Left lung (tissue), 4 donors: ENCODE measurements at regions not wholly inside any gene's neighbourhood (a gene's known extent, or its start where the extent isn't known, plus 50 kb on each side); places are given as distances from the start of the nearest gene placed in this dataset.

Experiments
- ATAC-seq: fragments of 200-7000 bp; cut with Tn5 transposase; one replicate; pipeline ENCODE4 v1.9.1; 2020; ENCODE audit warnings: moderate library complexity
- DNase-seq, 4 donors: peaks; one replicate each; pipeline ENCODE4 v3.0.0-alpha.2; 2013 to 2020
- H3K27ac ChIP-seq, 2 donors: fragments of 200-600 bp; sonication (generic) in 1 of 2; one replicate each; pipeline versions ENCODE4 v1.5.0 to v1.8.0; 2020 to 2021
- H3K27me3 ChIP-seq, 2 donors: fragments of 200-600 bp; sonication (generic) in 1 of 2; one replicate each; pipeline versions ENCODE4 v1.5.0 to v1.8.0; 2020 to 2021
- H3K36me3 ChIP-seq, 2 donors: fragments of 200-600 bp; sonication (generic) in 1 of 2; one replicate each; pipeline versions ENCODE4 v1.5.0 to v1.8.0; 2020 to 2021
- H3K4me1 ChIP-seq, 2 donors: fragments of 200-600 bp; one replicate each; pipeline ENCODE4 v1.8.0; 2021
- H3K4me3 ChIP-seq, 2 donors: fragments of 200-600 bp; sonication (generic) in 1 of 2; one replicate each; pipeline versions ENCODE4 v1.5.0 to v1.8.0; 2020 to 2021; ENCODE audit warnings: mild to moderate bottlenecking in 1 of 2
- H3K9me3 ChIP-seq, 2 donors: fragments of 200-600 bp; sonication (generic) in 1 of 2; one replicate each; pipeline versions ENCODE4 v1.5.0 to v1.8.0; 2020 to 2021
- CTCF ChIP-seq, 2 donors: fragments of 200-600 bp; sonication (generic) in 1 of 2; IDR thresholded peaks; one replicate each; pipeline versions ENCODE4 v1.5.0 to v1.8.0; 2021; ENCODE audit warnings: antibody characterized with exemption in 2 of 2
- intact Hi-C, 2 donors: fragments of 100-400 bp; cut with DNase I; formaldehyde crosslinking; loops; one replicate each; pipeline versions ENCODE4 v1.11.2 to v1.14.2; 2022
- donor health status: DM: no; HTN: yes; CAD: no.
- donor health status: DM: no; HTN: no; CAD: no.

DNA sequence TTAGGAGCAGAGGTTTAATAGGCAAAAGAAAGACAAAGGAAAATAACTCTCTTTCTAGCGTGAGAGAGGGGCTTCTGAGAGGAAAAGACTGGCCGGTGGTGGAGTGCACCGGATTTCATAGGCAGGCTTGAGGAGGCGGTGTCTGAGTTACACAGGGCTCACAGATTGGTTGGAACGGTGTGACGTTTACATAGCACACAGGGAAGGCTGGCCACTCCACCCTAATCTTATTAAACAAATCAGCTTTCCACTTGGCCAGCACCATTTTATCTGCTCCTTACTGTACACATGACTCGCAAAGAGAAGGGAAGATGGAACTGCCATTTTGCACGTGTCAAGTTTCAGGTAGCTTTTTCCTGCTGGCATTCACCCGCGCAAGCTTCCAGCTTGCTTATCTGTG lies 587.7 kb downstream of the RPL10L start:
- ATAC-seq (no peak), DNase-seq (no peak)
- no peak overlapping the region for H3K27ac ChIP-seq
- peaks cover 0 to 2% of the 10 kb centered on the region in 2 donors for H3K9me3 ChIP-seq
- no peak overlapping the region for H3K4me3 ChIP-seq
- H3K4me1 ChIP-seq, result no peaks in the 10 kb centered on the region
- no peak for TF ChIP-seq CTCF (IDR thresholded peaks at IDR 0.05)
- intact Hi-C loops, result no loop called here
- no peaks in the 10 kb centered on the region for H3K27me3 ChIP-seq
- H3K36me3 ChIP-seq, result no peaks in the 10 kb centered on the region

DNA sequence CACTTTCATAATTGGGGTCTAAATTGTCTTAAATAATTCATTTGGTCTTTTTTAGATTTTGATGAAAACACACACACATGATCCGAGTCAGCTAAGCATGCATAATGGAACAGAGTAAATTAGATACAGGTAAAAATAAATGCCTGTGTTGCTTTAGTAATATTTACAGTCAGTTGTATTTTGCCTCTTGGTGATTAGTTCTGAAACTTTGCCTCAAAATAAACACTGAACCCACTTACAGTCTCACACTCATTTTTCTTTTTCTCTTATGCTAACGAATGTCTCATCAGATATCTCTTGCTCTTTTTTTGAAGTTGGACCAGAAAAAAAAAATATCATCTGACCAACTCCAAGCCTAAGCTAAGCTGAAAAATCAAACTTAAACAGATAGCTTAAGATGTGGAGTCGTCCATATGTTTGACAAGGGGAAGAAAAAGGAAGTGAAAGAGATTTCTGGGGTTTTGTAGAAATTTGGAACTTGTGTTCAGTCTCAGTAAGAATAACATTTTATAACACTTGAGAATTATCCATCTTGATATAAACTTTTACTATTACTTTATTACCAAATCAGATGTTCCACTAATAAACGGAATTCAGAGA lies 592.5 kb downstream of the RPL10L start:
- peaks cover 0 to 2% of the 10 kb centered on the region in 2 donors for H3K9me3 ChIP-seq
- TF ChIP-seq CTCF (IDR thresholded peaks at IDR 0.05), result no peak
- no peaks in the 10 kb centered on the region for H3K36me3 ChIP-seq
- intact Hi-C loops, result no loop called here
- no peak for DNase-seq
- no peak for ATAC-seq
- H3K4me3 ChIP-seq, result no peak overlapping the region
- no peaks in the 10 kb centered on the region for H3K4me1 ChIP-seq
- H3K27ac ChIP-seq, result no peak overlapping the region
- no peaks in the 10 kb centered on the region for H3K27me3 ChIP-seq

GRCh38 chr14:46057799-46058198 lies 593.8 kb downstream of the RPL10L start:
- Histone ChIP-seq H3K27ac (no peak overlapping the region), H3K9me3 (peaks cover 0 to 2% of the 10 kb centered on the region in 2 donors), H3K4me3 (no peak overlapping the region), H3K36me3 (no peaks in the 10 kb centered on the region), H3K27me3 (no peaks in the 10 kb centered on the region), H3K4me1 (no peaks in the 10 kb centered on the region)
- ATAC-seq (no peak), DNase-seq (no peak)
- no peak for TF ChIP-seq CTCF (IDR thresholded peaks at IDR 0.05)
- intact Hi-C loops, result no loop called here

- DNase-seq (no peak), ATAC-seq (peak; percentile 32)
- no peak for TF ChIP-seq CTCF (IDR thresholded peaks at IDR 0.05)
Measured at GRCh38 chr14:46054526-46054925, 597.1 kb downstream of the RPL10L start.

DNA sequence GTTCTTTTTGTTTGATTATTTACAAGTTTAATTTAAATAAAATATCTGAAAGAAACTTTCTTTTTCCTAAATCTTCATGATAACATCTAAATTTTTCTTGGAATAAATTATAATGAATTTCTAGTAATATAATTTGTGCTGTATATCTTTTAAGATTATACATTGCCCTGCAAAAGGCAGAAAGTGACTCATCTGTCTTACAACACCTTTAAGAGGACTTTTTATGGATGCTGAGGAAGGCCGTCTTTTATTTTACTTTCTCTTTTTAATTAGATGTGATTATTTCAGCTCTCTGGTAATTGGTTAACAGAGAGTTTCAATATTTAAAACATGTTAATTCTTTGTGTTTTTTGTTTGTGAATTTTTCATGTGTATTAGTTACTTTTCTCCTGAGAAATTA lies 598.4 kb downstream of the RPL10L start:
- ATAC-seq, result no peak
- TF ChIP-seq CTCF (IDR thresholded peaks at IDR 0.05), result no peak

More at GRCh38 chr14:46054526-46054925, 597.1 kb downstream of the RPL10L start:
- Histone ChIP-seq H3K36me3 (no peaks in the 10 kb centered on the region), H3K4me1 (no peaks in the 10 kb centered on the region), H3K27me3 (no peaks in the 10 kb centered on the region), H3K9me3 (no peaks in the 10 kb centered on the region), H3K4me3 (no peak overlapping the region), H3K27ac (no peak overlapping the region)
- intact Hi-C loops, result no loop called here

More for the DNA sequence above, 598.4 kb downstream of the RPL10L start:
- intact Hi-C loops, result no loop called here
- Histone ChIP-seq H3K9me3 (no peaks in the 10 kb centered on the region), H3K27me3 (no peaks in the 10 kb centered on the region), H3K4me1 (no peaks in the 10 kb centered on the region), H3K4me3 (no peak overlapping the region), H3K27ac (no peak overlapping the region), H3K36me3 (no peaks in the 10 kb centered on the region)
- no peak for DNase-seq
